Activated T-helper 17 cell treated with anti-CD3 and anti-CD28 coated beads, Interleukin-2, amount 50 U/mL, for 72 hours (primary cell): ENCODE measurements at regions not wholly inside any gene's neighbourhood (a gene's known extent, or its start where the extent isn't known, plus 50 kb on each side); places are given as distances from the start of the nearest gene placed in this dataset.

Source experiments
- ATAC-seq: fragments of 150-1000 bp; cut with Tn5 transposase; replicated peaks from 2 replicates; pipeline ENCODE4 v1.10.0; 2021; ENCODE audit warnings: mild to moderate bottlenecking, moderate library complexity
- H3K27ac Mint-ChIP-seq: one replicate; pipeline ENCODE4 v1.8.0; 2022; ENCODE audit warnings: mixed read lengths
- H3K27me3 Mint-ChIP-seq: one replicate; pipeline ENCODE4 v1.8.0; 2022; ENCODE audit warnings: mixed read lengths
- H3K36me3 Mint-ChIP-seq: one replicate; pipeline ENCODE4 v1.8.0; 2022; ENCODE audit warnings: low read depth, mild to moderate bottlenecking, mixed read lengths
- H3K4me1 Mint-ChIP-seq: one replicate; pipeline ENCODE4 v1.8.0; 2022; ENCODE audit warnings: mixed read lengths
- H3K4me3 Mint-ChIP-seq: one replicate; pipeline ENCODE4 v1.8.0; 2022; ENCODE audit warnings: mild to moderate bottlenecking, mixed read lengths
- H3K9me3 Mint-ChIP-seq: one replicate; pipeline ENCODE4 v1.8.0; 2022; ENCODE audit warnings: mixed read lengths

- Mint-ChIP-seq H3K36me3 (no peaks in the 10 kb centered on the region), H3K4me1 (no peaks in the 10 kb centered on the region), H3K4me3 (no peak overlapping the region), H3K27me3 (no peaks in the 10 kb centered on the region), H3K27ac (no peak overlapping the region), H3K9me3 (peaks cover 32% of the 10 kb centered on the region)
- ATAC-seq, result no peak
These were observed 2008.2 kb downstream of the ARAP2 start for GRCh38 chr4:34236118-34236517.

- Mint-ChIP-seq H3K9me3 (peaks cover 25% of the 10 kb centered on the region), H3K27ac (no peak overlapping the region), H3K36me3 (no peaks in the 10 kb centered on the region), H3K4me1 (no peaks in the 10 kb centered on the region), H3K27me3 (no peaks in the 10 kb centered on the region), H3K4me3 (no peak overlapping the region)
- ATAC-seq, result no peak
These were observed 1999.0 kb downstream of the ARAP2 start for GRCh38 chr4:34245276-34245675.

- Mint-ChIP-seq H3K9me3 (peaks cover 23% of the 10 kb centered on the region), H3K4me1 (no peaks in the 10 kb centered on the region), H3K27me3 (no peaks in the 10 kb centered on the region), H3K36me3 (no peaks in the 10 kb centered on the region), H3K4me3 (no peak overlapping the region), H3K27ac (no peak overlapping the region)
- ATAC-seq, result no peak
These were observed 1993.8 kb downstream of the ARAP2 start for GRCh38 chr4:34250562-34250961.

- H3K9me3 Mint-ChIP-seq, result peaks cover 21% of the 10 kb centered on the region
- H3K27me3 Mint-ChIP-seq, result no peaks in the 10 kb centered on the region
These were observed 1991.1 kb downstream of the ARAP2 start for GRCh38 chr4:34253239-34253638.

GRCh38 chr4:34258176-34258575 is 1986.1 kb downstream of the ARAP2 start:
- ATAC-seq, result no peak
- peaks cover 8% of the 10 kb centered on the region for H3K9me3 Mint-ChIP-seq
- H3K27me3 Mint-ChIP-seq, result no peaks in the 10 kb centered on the region
- H3K4me1 Mint-ChIP-seq, result no peaks in the 10 kb centered on the region
- H3K4me3 Mint-ChIP-seq, result no peak overlapping the region
- no peaks in the 10 kb centered on the region for H3K36me3 Mint-ChIP-seq
- no peak overlapping the region for H3K27ac Mint-ChIP-seq

More at GRCh38 chr4:34253239-34253638, 1991.1 kb downstream of the ARAP2 start:
- Mint-ChIP-seq H3K27ac (no peak overlapping the region), H3K36me3 (no peaks in the 10 kb centered on the region), H3K4me3 (no peak overlapping the region), H3K4me1 (no peaks in the 10 kb centered on the region)
- no peak for ATAC-seq

GRCh38 chr4:34261799-34262314 is 1982.5 kb downstream of the ARAP2 start:
- peaks cover 12% of the 10 kb centered on the region for H3K9me3 Mint-ChIP-seq
- no peak for ATAC-seq
- no peaks in the 10 kb centered on the region for H3K36me3 Mint-ChIP-seq
- H3K4me1 Mint-ChIP-seq, result no peaks in the 10 kb centered on the region
- no peak overlapping the region for H3K27ac Mint-ChIP-seq
- no peak overlapping the region for H3K4me3 Mint-ChIP-seq
- H3K27me3 Mint-ChIP-seq, result no peaks in the 10 kb centered on the region

- H3K4me3 Mint-ChIP-seq, result no peak overlapping the region
- no peaks in the 10 kb centered on the region for H3K4me1 Mint-ChIP-seq
- no peak for ATAC-seq
- H3K27ac Mint-ChIP-seq, result no peak overlapping the region
- peaks cover 9% of the 10 kb centered on the region for H3K9me3 Mint-ChIP-seq
- H3K36me3 Mint-ChIP-seq, result no peaks in the 10 kb centered on the region
- no peaks in the 10 kb centered on the region for H3K27me3 Mint-ChIP-seq
These were observed 1974.7 kb downstream of the ARAP2 start for GRCh38 chr4:34269613-34270012.

- ATAC-seq, result no peak
These were observed 1972.6 kb downstream of the ARAP2 start for GRCh38 chr4:34271479-34272355.

GRCh38 chr4:34279011-34279410 is 1965.3 kb downstream of the ARAP2 start:
- Mint-ChIP-seq H3K4me1 (no peaks in the 10 kb centered on the region), H3K27me3 (no peaks in the 10 kb centered on the region)

More at GRCh38 chr4:34271479-34272355, 1972.6 kb downstream of the ARAP2 start:
- no peaks in the 10 kb centered on the region for H3K27me3 Mint-ChIP-seq
- peaks cover 11% of the 10 kb centered on the region for H3K9me3 Mint-ChIP-seq
- no peaks in the 10 kb centered on the region for H3K4me1 Mint-ChIP-seq
- H3K4me3 Mint-ChIP-seq, result no peak overlapping the region
- H3K36me3 Mint-ChIP-seq, result no peaks in the 10 kb centered on the region
- no peak overlapping the region for H3K27ac Mint-ChIP-seq

GRCh38 chr4:34280131-34280530 is 1964.2 kb downstream of the ARAP2 start:
- Mint-ChIP-seq H3K9me3 (peaks cover 20% of the 10 kb centered on the region), H3K36me3 (no peaks in the 10 kb centered on the region)

More at GRCh38 chr4:34279011-34279410, 1965.3 kb downstream of the ARAP2 start:
- H3K36me3 Mint-ChIP-seq, result no peaks in the 10 kb centered on the region
- ATAC-seq, result no peak
- H3K27ac Mint-ChIP-seq, result no peak overlapping the region
- peaks cover 19% of the 10 kb centered on the region for H3K9me3 Mint-ChIP-seq
- no peak overlapping the region for H3K4me3 Mint-ChIP-seq

GRCh38 chr4:34281826-34282225 is 1962.5 kb downstream of the ARAP2 start:
- no peak overlapping the region for H3K4me3 Mint-ChIP-seq
- no peak for ATAC-seq
- H3K27me3 Mint-ChIP-seq, result no peaks in the 10 kb centered on the region
- H3K36me3 Mint-ChIP-seq, result no peaks in the 10 kb centered on the region
- H3K9me3 Mint-ChIP-seq, result peaks cover 20% of the 10 kb centered on the region
- no peak overlapping the region for H3K27ac Mint-ChIP-seq
- no peaks in the 10 kb centered on the region for H3K4me1 Mint-ChIP-seq

More at GRCh38 chr4:34280131-34280530, 1964.2 kb downstream of the ARAP2 start:
- H3K4me3 Mint-ChIP-seq, result no peak overlapping the region
- H3K27me3 Mint-ChIP-seq, result no peaks in the 10 kb centered on the region
- no peaks in the 10 kb centered on the region for H3K4me1 Mint-ChIP-seq
- no peak for ATAC-seq
- no peak overlapping the region for H3K27ac Mint-ChIP-seq

- Mint-ChIP-seq H3K27me3 (no peaks in the 10 kb centered on the region), H3K27ac (no peak overlapping the region), H3K4me1 (no peaks in the 10 kb centered on the region), H3K4me3 (no peak overlapping the region), H3K9me3 (peaks cover 16% of the 10 kb centered on the region), H3K36me3 (no peaks in the 10 kb centered on the region)
- ATAC-seq, result no peak
These were observed 1954.8 kb downstream of the ARAP2 start for GRCh38 chr4:34289489-34289888.

GRCh38 chr4:34289962-34290361 is 1954.4 kb downstream of the ARAP2 start:
- H3K27me3 Mint-ChIP-seq, result no peaks in the 10 kb centered on the region
- H3K9me3 Mint-ChIP-seq, result peaks cover 15% of the 10 kb centered on the region
- ATAC-seq, result no peak
- no peak overlapping the region for H3K4me3 Mint-ChIP-seq
- no peaks in the 10 kb centered on the region for H3K4me1 Mint-ChIP-seq
- no peaks in the 10 kb centered on the region for H3K36me3 Mint-ChIP-seq
- H3K27ac Mint-ChIP-seq, result no peak overlapping the region

GRCh38 chr4:34293459-34293858 is 1950.9 kb downstream of the ARAP2 start:
- Mint-ChIP-seq H3K27ac (no peak overlapping the region), H3K27me3 (no peaks in the 10 kb centered on the region), H3K4me1 (no peaks in the 10 kb centered on the region), H3K9me3 (peaks cover 18% of the 10 kb centered on the region), H3K4me3 (no peak overlapping the region), H3K36me3 (no peaks in the 10 kb centered on the region)
- ATAC-seq, result no peak

GRCh38 chr4:34309383-34309906 is 1934.9 kb downstream of the ARAP2 start:
- no peak overlapping the region for H3K4me3 Mint-ChIP-seq
- no peaks in the 10 kb centered on the region for H3K36me3 Mint-ChIP-seq
- peaks cover 28% of the 10 kb centered on the region for H3K9me3 Mint-ChIP-seq
- H3K27me3 Mint-ChIP-seq, result no peaks in the 10 kb centered on the region
- H3K27ac Mint-ChIP-seq, result no peak overlapping the region
- H3K4me1 Mint-ChIP-seq, result no peaks in the 10 kb centered on the region
- ATAC-seq, result no peak
